ENCODE measurements at regions not wholly inside any gene's neighbourhood (a gene's known extent, or its start where the extent isn't known, plus 50 kb on each side); places are given as distances from the start of the nearest gene placed in this dataset.
"Not testable (repeated sequence)": the region's sequence is repeated elsewhere in the genome, so short reads cannot be mapped to it uniquely, and the experiment has no call there.

GRCh38 chr6:27100921-27101320 is 146.6 kb upstream of the PRSS16 start:
- DNase-seq (ENCODE audit: low read depth in 2 of 2), result no peak

- no peak for DNase-seq (ENCODE audit: low read depth in 2 of 2)
These were observed 145.7 kb upstream of the PRSS16 start for GRCh38 chr6:27101824-27102223.

- no peak for DNase-seq (ENCODE audit: low read depth in 2 of 2)
These were observed 141.1 kb upstream of the PRSS16 start for GRCh38 chr6:27106382-27106781.

GRCh38 chr6:27111743-27112142 is 135.8 kb upstream of the PRSS16 start:
- no peak for DNase-seq (ENCODE audit: low read depth in 2 of 2)

- no peak for DNase-seq (ENCODE audit: low read depth in 2 of 2)
These were observed 134.5 kb upstream of the PRSS16 start for GRCh38 chr6:27112974-27113373.

GRCh38 chr6:27119329-27119728 is 128.2 kb upstream of the PRSS16 start:
- DNase-seq (ENCODE audit: low read depth in 2 of 2), result no peak

GRCh38 chr6:27119761-27120160 is 127.7 kb upstream of the PRSS16 start:
- no peak for DNase-seq (ENCODE audit: low read depth in 2 of 2)

GRCh38 chr6:27121640-27122039 is 125.9 kb upstream of the PRSS16 start:
- DNase-seq (ENCODE audit: low read depth in 2 of 2), result no peak

- no peak for DNase-seq (ENCODE audit: low read depth in 2 of 2)
These were observed 123.2 kb upstream of the PRSS16 start for GRCh38 chr6:27124252-27124657.

- DNase-seq (ENCODE audit: low read depth in 2 of 2), result no peak
These were observed 121.3 kb upstream of the PRSS16 start for GRCh38 chr6:27126046-27126814.

- DNase-seq (ENCODE audit: low read depth in 2 of 2), result peak in 1 of 2 donors; percentile 66
These were observed 120.5 kb upstream of the PRSS16 start for GRCh38 chr6:27126815-27127537.

- not testable (repeated sequence) for DNase-seq (ENCODE audit: low read depth in 2 of 2)
These were observed 119.6 kb upstream of the PRSS16 start for GRCh38 chr6:27127874-27128273.

- DNase-seq (ENCODE audit: low read depth in 2 of 2), result no peak
These were observed 119.0 kb upstream of the PRSS16 start for GRCh38 chr6:27128311-27129094.

- no peak for DNase-seq (ENCODE audit: low read depth in 2 of 2)
These were observed 118.2 kb upstream of the PRSS16 start for GRCh38 chr6:27129095-27129815.

- DNase-seq (ENCODE audit: low read depth in 2 of 2), result no peak
These were observed 117.6 kb upstream of the PRSS16 start for GRCh38 chr6:27129917-27130316.

GRCh38 chr6:27130668-27131428 is 116.7 kb upstream of the PRSS16 start:
- DNase-seq (ENCODE audit: low read depth in 2 of 2), result no peak

- not testable (repeated sequence) for DNase-seq (ENCODE audit: low read depth in 2 of 2)
These were observed 115.3 kb upstream of the PRSS16 start for GRCh38 chr6:27132282-27132531.

- DNase-seq (ENCODE audit: low read depth in 2 of 2), result peak in 1 of 2 donors; percentile 76
These were observed 114.8 kb upstream of the PRSS16 start for GRCh38 chr6:27132532-27133280.

- DNase-seq (ENCODE audit: low read depth in 2 of 2), result no peak
These were observed 113.9 kb upstream of the PRSS16 start for GRCh38 chr6:27133281-27134227.

Data from stimulated activated CD4-positive, alpha-beta T cell treated with anti-CD3 and anti-CD28 coated beads, Interleukin-1b, Interleukin-23, amount 100 ng/mL, for 1 hour (primary cell).